Neutrophil (primary cell): ENCODE measurements at regions not wholly inside any gene's neighbourhood (a gene's known extent, or its start where the extent isn't known, plus 50 kb on each side); places are given as distances from the start of the nearest gene placed in this dataset.

Experiments used
- H3K27ac ChIP-seq: fragments of 200-600 bp; sonication (generic); 2 replicates; pipeline ENCODE4 v1.5.1; 2016; ENCODE audit warnings: mild to moderate bottlenecking, moderate library complexity
- H3K27me3 ChIP-seq: fragments of 200-600 bp; sonication (generic); 2 replicates; pipeline ENCODE4 v1.6.0; 2016; ENCODE audit warnings: mild to moderate bottlenecking
- H3K36me3 ChIP-seq: fragments of 200-600 bp; sonication (generic); 2 replicates; pipeline ENCODE4 v1.5.1; 2017
- H3K4me1 ChIP-seq, 2 experiments: fragments of 200-600 bp in 1 of 2; sonication (generic) in 1 of 2; 1 replicate in 1 of 2; 2 replicates in 1 of 2; pipeline versions ENCODE4 v1.5.1 to v1.6.1; 2013 to 2016; ENCODE audit warnings: low read depth in 1 of 2, low read length in 1 of 2, mild to moderate bottlenecking in 1 of 2, moderate library complexity in 1 of 2; ENCODE audit not compliant: control insufficient read depth in 1 of 2, insufficient read depth in 1 of 2
- H3K4me3 ChIP-seq, 2 experiments: fragments of 200-600 bp in 1 of 2; sonication (generic) in 1 of 2; 1 replicate in 1 of 2; 2 replicates in 1 of 2; pipeline ENCODE4 v1.5.1; 2013 to 2016; ENCODE audit warnings: low read depth in 1 of 2, low read length in 1 of 2, mild to moderate bottlenecking in 1 of 2, moderate library complexity in 1 of 2
- H3K9me3 ChIP-seq: fragments of 200-600 bp; sonication (generic); 2 replicates; pipeline ENCODE4 v1.5.1; 2016
- CTCF ChIP-seq: fragments of 200-600 bp; sonication (generic); IDR thresholded peaks from 2 replicates; pipeline ENCODE4 v1.5.1; 2016; ENCODE audit warnings: antibody characterized with exemption

- no peaks in the 10 kb centered on the region for H3K9me3 ChIP-seq
- H3K27me3 ChIP-seq = no peaks in the 10 kb centered on the region
- H3K4me3 ChIP-seq = no peak overlapping the region
- no peaks in the 10 kb centered on the region for H3K36me3 ChIP-seq
- no peak for TF ChIP-seq CTCF
- peaks cover 5 to 8% of the 10 kb centered on the region in 2 experiments for H3K4me1 ChIP-seq
- no peak overlapping the region for H3K27ac ChIP-seq
Measured at GRCh38 chr2:207288628-207289027, 122.9 kb upstream of the KLF7 start.

DNA sequence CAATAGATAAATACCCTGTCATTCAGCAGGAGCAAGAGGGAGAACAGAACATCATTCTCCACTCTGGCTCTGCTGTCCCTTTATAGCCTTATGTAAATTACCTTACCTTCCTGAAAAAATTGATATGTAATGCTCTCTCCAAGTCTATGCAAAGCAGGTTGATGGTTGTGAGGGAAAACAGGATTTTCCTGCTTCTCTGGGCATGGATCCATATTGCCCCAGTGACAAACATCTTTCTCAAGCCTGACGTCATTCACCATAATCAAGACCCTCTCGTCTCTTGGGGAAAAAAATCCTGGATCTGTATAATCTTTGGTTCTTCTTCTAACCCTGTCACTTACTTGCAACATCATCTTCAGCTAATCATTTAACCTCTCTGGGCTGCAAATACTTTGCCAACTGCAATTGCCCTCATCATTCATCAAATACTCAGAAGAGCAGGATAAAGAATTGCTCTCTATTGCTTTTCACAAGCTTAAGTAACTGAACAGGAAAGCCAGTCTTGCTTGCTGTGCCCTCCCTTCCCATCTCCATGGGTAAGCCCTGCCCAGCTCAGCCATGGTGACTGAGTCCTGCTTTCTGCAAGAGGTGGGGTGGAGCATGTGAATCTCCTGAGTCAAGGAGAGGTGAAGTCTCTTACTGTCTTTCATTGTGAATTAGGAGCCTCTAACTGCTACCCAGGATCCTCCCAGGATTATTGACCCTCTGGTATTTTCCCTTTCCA, 123.7 kb upstream of the KLF7 start:
- no peak overlapping the region for H3K27ac ChIP-seq
- H3K4me3 ChIP-seq = no peak overlapping the region
- TF ChIP-seq CTCF = no peak
- no peaks in the 10 kb centered on the region for H3K36me3 ChIP-seq
- H3K4me1 ChIP-seq = peaks cover 5 to 8% of the 10 kb centered on the region in 2 experiments
- H3K9me3 ChIP-seq = no peaks in the 10 kb centered on the region
- no peaks in the 10 kb centered on the region for H3K27me3 ChIP-seq

- Histone ChIP-seq H3K4me1 (peaks cover 5 to 8% of the 10 kb centered on the region in 2 experiments), H3K9me3 (no peaks in the 10 kb centered on the region), H3K27me3 (no peaks in the 10 kb centered on the region), H3K27ac (no peak overlapping the region), H3K36me3 (no peaks in the 10 kb centered on the region), H3K4me3 (no peak overlapping the region)
- no peak for TF ChIP-seq CTCF
Measured at GRCh38 chr2:207290833-207291624, 125.3 kb upstream of the KLF7 start.

GRCh38 chr2:207291625-207292252, 126.0 kb upstream of the KLF7 start:
- no peaks in the 10 kb centered on the region for H3K27me3 ChIP-seq
- H3K36me3 ChIP-seq = no peaks in the 10 kb centered on the region
- no peak overlapping the region for H3K4me3 ChIP-seq
- no peak overlapping the region for H3K27ac ChIP-seq
- no peak for TF ChIP-seq CTCF
- peaks cover 5 to 8% of the 10 kb centered on the region in 2 experiments for H3K4me1 ChIP-seq
- no peaks in the 10 kb centered on the region for H3K9me3 ChIP-seq

DNA sequence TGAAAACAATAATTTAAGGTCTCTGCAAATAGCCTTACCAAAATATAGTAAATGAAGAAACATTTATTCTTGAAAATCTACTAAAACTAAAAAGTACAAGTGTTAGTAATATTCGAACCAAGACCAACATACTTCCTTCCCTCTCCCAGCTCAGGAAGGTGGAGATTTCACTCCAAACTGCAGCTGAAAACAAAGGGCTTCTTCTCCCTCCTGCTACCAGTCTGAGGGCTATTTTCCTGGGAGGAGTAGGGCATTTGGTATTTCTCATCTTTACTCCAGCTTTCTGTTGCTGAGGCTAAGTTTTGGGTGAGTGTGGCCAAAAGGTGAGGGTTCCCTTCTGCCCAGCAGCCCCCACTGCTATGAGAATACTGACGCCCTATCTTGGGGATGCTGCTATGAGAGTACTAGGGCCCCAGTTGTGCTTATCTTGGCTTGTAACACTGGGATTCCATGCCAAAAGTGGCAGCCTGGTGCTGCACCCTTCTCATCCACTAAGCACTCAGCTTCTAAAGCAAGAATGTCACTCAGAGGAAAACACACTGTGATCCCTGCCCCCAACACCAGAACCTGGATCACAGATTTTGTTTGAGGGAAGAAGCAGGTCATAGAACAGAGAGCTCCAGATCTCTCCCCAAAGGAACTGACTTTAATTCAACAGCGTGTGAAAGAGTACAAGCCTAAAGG, 130.7 kb upstream of the KLF7 start:
- no peak for TF ChIP-seq CTCF
- H3K27ac ChIP-seq = no peak overlapping the region
- no peaks in the 10 kb centered on the region for H3K4me1 ChIP-seq
- H3K36me3 ChIP-seq = no peaks in the 10 kb centered on the region
- H3K27me3 ChIP-seq = no peaks in the 10 kb centered on the region
- H3K4me3 ChIP-seq = no peak overlapping the region
- H3K9me3 ChIP-seq = no peaks in the 10 kb centered on the region
